GM18909 (cell line): ENCODE measurements at regions not wholly inside any gene's neighbourhood (a gene's known extent, or its start where the extent isn't known, plus 50 kb on each side); places are given as distances from the start of the nearest gene placed in this dataset.
"Not testable (repeated sequence)": the region's sequence is repeated elsewhere in the genome, so short reads cannot be mapped to it uniquely, and the experiment has no call there.

Experiments
- ATAC-seq: cut with Tn5 transposase; IDR thresholded peaks from one replicate; pipeline ENCODE4 v1.9.1; 2021; ENCODE audit warnings: mild to moderate bottlenecking; ENCODE audit not compliant: unreplicated experiment, poor library complexity

- no peak for ATAC-seq
Measured at GRCh38 chr13:62875118-62875640, 1459.5 kb upstream of the PCDH20 start.

GRCh38 chr13:62850331-62850730 lies 1434.7 kb upstream of the PCDH20 start:
- ATAC-seq, result no peak

- no peak for ATAC-seq
Measured at GRCh38 chr13:62847520-62847919, 1431.9 kb upstream of the PCDH20 start.

- no peak for ATAC-seq
Measured at GRCh38 chr13:62846302-62846701, 1430.7 kb upstream of the PCDH20 start.

- ATAC-seq, result no peak
Measured at GRCh38 chr13:62839338-62839737, 1423.7 kb upstream of the PCDH20 start.

GRCh38 chr13:62838929-62839328 lies 1423.3 kb upstream of the PCDH20 start:
- no peak for ATAC-seq

GRCh38 chr13:62837895-62838294 lies 1422.2 kb upstream of the PCDH20 start:
- no peak for ATAC-seq

GRCh38 chr13:62829486-62829885 lies 1413.8 kb upstream of the PCDH20 start:
- no peak for ATAC-seq

GRCh38 chr13:62799931-62800436 lies 1384.3 kb upstream of the PCDH20 start:
- no peak for ATAC-seq

- no peak for ATAC-seq
Measured at GRCh38 chr13:62799038-62799535, 1383.4 kb upstream of the PCDH20 start.

GRCh38 chr13:62793850-62794249 lies 1378.2 kb upstream of the PCDH20 start:
- no peak for ATAC-seq

- ATAC-seq, result no peak
Measured at GRCh38 chr13:62781866-62782265, 1366.2 kb upstream of the PCDH20 start.

- no peak for ATAC-seq
Measured at GRCh38 chr13:62779161-62779560, 1363.5 kb upstream of the PCDH20 start.

GRCh38 chr13:62767473-62767872 lies 1351.8 kb upstream of the PCDH20 start:
- ATAC-seq, result no peak

GRCh38 chr13:62760724-62761123 lies 1345.1 kb upstream of the PCDH20 start:
- ATAC-seq, result no peak

GRCh38 chr13:62747629-62748028 lies 1332.0 kb upstream of the PCDH20 start:
- ATAC-seq, result no peak

GRCh38 chr13:62747152-62747551 lies 1331.5 kb upstream of the PCDH20 start:
- no peak for ATAC-seq

- ATAC-seq, result not testable (repeated sequence)
Measured at GRCh38 chr13:62729746-62730145, 1314.1 kb upstream of the PCDH20 start.

- no peak for ATAC-seq
Measured at GRCh38 chr13:62721893-62722292, 1306.2 kb upstream of the PCDH20 start.

- not testable (repeated sequence) for ATAC-seq
Measured at GRCh38 chr13:62711948-62712347, 1296.3 kb upstream of the PCDH20 start.

GRCh38 chr13:62710787-62711186 lies 1295.1 kb upstream of the PCDH20 start:
- ATAC-seq, result no peak

- ATAC-seq, result no peak
Measured at GRCh38 chr13:62706048-62706447, 1290.4 kb upstream of the PCDH20 start.
